D721Med (cell line): ENCODE measurements at regions not wholly inside any gene's neighbourhood (a gene's known extent, or its start where the extent isn't known, plus 50 kb on each side); places are given as distances from the start of the nearest gene placed in this dataset.

Experiments used
- DNase-seq: peaks from one replicate; pipeline ENCODE4 v3.0.0; 2011; ENCODE audit warnings: low spot score; ENCODE audit not compliant: insufficient read length
- FAIRE-seq: peaks from 2 replicates; lab custom pipeline; 2011; peaks lifted over from hg19 to GRCh38; lab: Jason Lieb, UNC
- CTCF ChIP-seq: IDR thresholded peaks from 2 replicates; pipeline ENCODE4 v1.5.1; 2012; ENCODE audit warnings: mild to moderate bottlenecking, control low read depth; ENCODE audit not compliant: insufficient read depth; ENCODE audit errors: missing control alignments

GRCh38 chr9:107983181-107983603 lies 493.6 kb upstream of the KLF4 start:
- no peak for DNase-seq
- no peak for FAIRE-seq
- no peak for TF ChIP-seq CTCF

- DNase-seq (no peak), FAIRE-seq (no peak)
- no peak for TF ChIP-seq CTCF
These were observed 493.2 kb upstream of the KLF4 start for GRCh38 chr9:107982745-107983144.

GRCh38 chr9:107982001-107982400 lies 492.4 kb upstream of the KLF4 start:
- no peak for DNase-seq
- no peak for FAIRE-seq
- no peak for TF ChIP-seq CTCF

- no peak for TF ChIP-seq CTCF
- FAIRE-seq (no peak), DNase-seq (no peak)
These were observed 491.4 kb upstream of the KLF4 start for GRCh38 chr9:107980984-107981383.

- no peak for TF ChIP-seq CTCF
- no peak for DNase-seq
- no peak for FAIRE-seq
These were observed 487.2 kb upstream of the KLF4 start for GRCh38 chr9:107976767-107977166.

- TF ChIP-seq CTCF = no peak
- DNase-seq (no peak), FAIRE-seq (no peak)
These were observed 485.9 kb upstream of the KLF4 start for GRCh38 chr9:107975426-107976010.

GRCh38 chr9:107973451-107973850 lies 483.9 kb upstream of the KLF4 start:
- no peak for TF ChIP-seq CTCF
- DNase-seq (no peak), FAIRE-seq (no peak)
